ENCODE measurements at regions not wholly inside any gene's neighbourhood (a gene's known extent, or its start where the extent isn't known, plus 50 kb on each side); places are given as distances from the start of the nearest gene placed in this dataset.
A peak's percentile ranks its signal among the peaks of the same experiment; 100 is the strongest.

DNA sequence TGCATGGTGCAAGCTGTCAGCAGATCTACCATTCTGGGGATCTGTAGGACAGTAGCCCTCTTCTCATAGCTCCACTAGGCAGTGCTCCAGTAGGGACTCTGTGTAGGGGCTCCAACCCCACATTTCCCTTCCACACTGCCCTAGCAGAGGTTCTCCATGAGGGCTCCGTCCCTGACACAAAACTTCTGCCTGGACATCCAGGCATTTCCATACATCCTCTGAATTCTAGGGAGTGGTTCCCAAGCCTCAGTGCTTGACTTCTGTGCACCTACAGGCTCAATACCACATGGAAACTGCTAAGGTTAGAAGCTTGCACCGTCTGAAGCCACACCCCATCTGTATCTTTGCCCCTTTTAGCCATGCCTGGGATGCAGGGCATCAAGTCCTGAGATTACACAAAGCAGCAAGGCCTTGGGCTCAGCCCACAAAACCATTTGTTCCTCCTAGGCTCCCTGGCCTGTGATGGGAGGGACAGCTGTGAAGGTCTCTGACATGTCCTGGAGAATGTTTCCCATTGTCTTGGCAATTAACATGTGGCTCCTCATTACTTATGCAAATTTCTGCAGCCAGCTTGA lies 117.0 kb upstream of the NFIA start:
- 92% methylated on average over 2 of the region's 2 CpGs for WGBS (ENCODE audit: insufficient coverage)
- H3K27me3 ChIP-seq (replicated peaks in 2 of 5; ENCODE audit: control insufficient read depth in 4 of 5, insufficient read depth in 5 of 5, low read length in 4 of 5) = no peaks in the 10 kb centered on the region
- DNase-seq = peak in 1 of 3 donors; percentile 22
- peaks cover 0 to 19% (median 12%) of the 10 kb centered on the region in 5 experiments for H3K9me3 ChIP-seq (ENCODE audit: control extremely low read depth in 1 of 5, control insufficient read depth in 4 of 5, insufficient read depth in 2 of 5, low read depth in 1 of 5, low read length in 4 of 5)
- CTCF ChIA-PET = interaction anchor here (1.0 to 2.3 kb wide), 2 partner anchors 10 to 14 kb away, joined by 3 to 6 read pairs; no protein-coding TSS in a partner anchor
- POLR2A ChIA-PET = no interaction called here
- no peak overlapping the region for H3K4me3 ChIP-seq (ENCODE audit: control insufficient read depth in 1 of 7, extremely low read depth in 1 of 7, insufficient read depth in 4 of 7, low read depth in 2 of 7, low read length in 6 of 7)
- peaks cover 0 to 23% (median 13%) of the 10 kb centered on the region in 4 experiments for H3K4me1 ChIP-seq (ENCODE audit: control extremely low read depth in 1 of 4, control insufficient read depth in 4 of 4, insufficient read depth in 4 of 4, low read length in 3 of 4)
- H3K27ac ChIP-seq (ENCODE audit: insufficient read depth in 1 of 2, low read depth in 1 of 2, low read length in 2 of 2, poor library complexity in 1 of 2, severe bottlenecking in 2 of 2) = no peak overlapping the region
- H3K36me3 ChIP-seq (ENCODE audit: control insufficient read depth in 4 of 4, insufficient read depth in 4 of 4, low read length in 3 of 4) = no peaks in the 10 kb centered on the region

DNA sequence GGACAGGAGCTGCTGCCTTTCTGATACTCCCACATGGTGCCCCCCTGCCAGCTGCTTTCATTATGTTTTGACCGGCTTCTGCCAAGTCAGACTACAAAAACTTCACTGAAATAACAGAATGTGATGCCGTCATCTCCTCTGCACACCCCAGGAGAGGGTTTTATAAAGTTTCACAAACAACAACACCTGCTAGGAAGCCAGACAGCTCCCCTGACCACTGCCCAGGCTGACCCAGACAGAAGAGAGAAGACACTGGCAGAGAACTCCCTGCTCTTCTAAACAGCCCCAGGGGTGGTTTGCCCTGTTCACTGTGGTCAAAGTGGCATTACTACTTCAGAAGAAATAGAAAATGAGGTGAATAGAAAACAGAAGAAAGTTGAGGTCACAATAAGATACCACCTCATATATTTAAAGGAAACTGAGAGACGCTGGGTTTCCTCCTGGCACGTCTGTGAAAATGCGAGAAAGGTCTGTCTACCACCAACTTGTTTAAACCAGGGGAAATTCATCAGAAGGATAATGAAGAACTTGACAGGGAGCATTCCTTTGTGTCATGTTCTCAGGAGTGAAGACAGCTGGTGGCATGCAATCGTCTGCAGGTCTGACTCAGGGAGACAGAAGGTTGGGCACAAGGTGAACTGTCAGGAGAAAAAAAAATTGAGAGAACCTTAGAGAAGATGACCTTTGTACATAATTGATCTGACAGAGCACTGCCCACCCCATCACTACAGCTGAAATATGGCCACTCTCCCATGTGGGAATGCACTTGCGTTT lies 119.0 kb upstream of the NFIA start:
- no peak overlapping the region for H3K4me3 ChIP-seq (ENCODE audit: control insufficient read depth in 1 of 7, extremely low read depth in 1 of 7, insufficient read depth in 4 of 7, low read depth in 2 of 7, low read length in 6 of 7)
- H3K36me3 ChIP-seq (ENCODE audit: control insufficient read depth in 4 of 4, insufficient read depth in 4 of 4, low read length in 3 of 4) = no peaks in the 10 kb centered on the region
- ChIA-PET POLR2A (no interaction called here), CTCF (interaction anchor here (0.8 to 2.3 kb wide), 3 partner anchors 13 to 16 kb away, joined by 3 to 6 read pairs (median 3); no protein-coding TSS in a partner anchor)
- no peak for DNase-seq
- no peak overlapping the region for H3K27ac ChIP-seq (ENCODE audit: insufficient read depth in 1 of 2, low read depth in 1 of 2, low read length in 2 of 2, poor library complexity in 1 of 2, severe bottlenecking in 2 of 2)
- peaks cover under 1 to 23% (median 13%) of the 10 kb centered on the region in 4 experiments for H3K4me1 ChIP-seq (ENCODE audit: control extremely low read depth in 1 of 4, control insufficient read depth in 4 of 4, insufficient read depth in 4 of 4, low read length in 3 of 4)
- 96% methylated on average over 4 of the region's 7 CpGs for WGBS (ENCODE audit: insufficient coverage)
- no peaks in the 10 kb centered on the region for H3K27me3 ChIP-seq (replicated peaks in 2 of 5; ENCODE audit: control insufficient read depth in 4 of 5, insufficient read depth in 5 of 5, low read length in 4 of 5)
- H3K9me3 ChIP-seq (ENCODE audit: control extremely low read depth in 1 of 5, control insufficient read depth in 4 of 5, insufficient read depth in 2 of 5, low read depth in 1 of 5, low read length in 4 of 5) = peaks cover 0 to 19% (median 12%) of the 10 kb centered on the region in 5 experiments

DNA sequence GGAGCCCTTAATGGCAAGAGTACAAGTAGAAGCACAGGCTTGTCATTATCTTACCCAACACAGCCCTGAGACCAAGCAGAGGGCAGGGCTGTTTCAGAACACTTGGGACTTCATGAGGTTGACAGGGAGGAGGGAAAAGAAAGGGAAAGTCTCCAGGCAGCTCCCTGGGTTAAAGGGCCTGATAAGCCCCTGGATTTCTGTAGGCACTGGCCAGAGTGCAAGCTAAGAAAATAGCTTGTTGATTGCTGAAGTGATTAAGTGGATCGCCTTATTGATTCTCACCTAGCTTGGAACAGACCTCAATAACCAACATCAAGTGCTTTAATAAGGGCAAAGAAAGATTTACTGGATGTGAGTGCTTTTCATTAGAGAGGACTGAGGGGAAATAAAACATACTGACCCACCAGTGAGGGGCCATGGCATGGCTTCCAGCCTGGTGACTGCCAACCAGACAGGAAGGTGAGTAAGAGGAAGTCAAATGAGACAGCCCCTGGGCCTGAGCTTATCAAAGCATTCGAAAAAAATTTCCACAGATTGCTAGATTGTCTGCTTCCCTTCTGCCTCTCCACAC lies 121.4 kb upstream of the NFIA start:
- POLR2A ChIA-PET = interaction anchor here (1.0 kb wide), 1 partner anchor 129 kb away, joined by 4 read pairs; no protein-coding TSS in a partner anchor
- Histone ChIP-seq H3K9me3 (ENCODE audit: control extremely low read depth in 1 of 5, control insufficient read depth in 4 of 5, insufficient read depth in 2 of 5, low read depth in 1 of 5, low read length in 4 of 5) (peaks cover 0 to 15% (median 10%) of the 10 kb centered on the region in 5 experiments), H3K27ac (ENCODE audit: insufficient read depth in 1 of 2, low read depth in 1 of 2, low read length in 2 of 2, poor library complexity in 1 of 2, severe bottlenecking in 2 of 2) (peak overlapping the region in 1 of 2 experiments; percentile 26), H3K27me3 (replicated peaks in 2 of 5; ENCODE audit: control insufficient read depth in 4 of 5, insufficient read depth in 5 of 5, low read length in 4 of 5) (no peaks in the 10 kb centered on the region), H3K36me3 (ENCODE audit: control insufficient read depth in 4 of 4, insufficient read depth in 4 of 4, low read length in 3 of 4) (no peaks in the 10 kb centered on the region), H3K4me1 (ENCODE audit: control extremely low read depth in 1 of 4, control insufficient read depth in 4 of 4, insufficient read depth in 4 of 4, low read length in 3 of 4) (peaks cover 7 to 39% (median 22%) of the 10 kb centered on the region in 4 experiments), H3K4me3 (ENCODE audit: control insufficient read depth in 1 of 7, extremely low read depth in 1 of 7, insufficient read depth in 4 of 7, low read depth in 2 of 7, low read length in 6 of 7) (peak overlapping the region in 1 of 7 experiments; percentile 22)
- 0% methylated on average over 1 of the region's 2 CpGs for WGBS (ENCODE audit: insufficient coverage)
- CTCF ChIA-PET = interaction anchor here (0.9 to 2.6 kb wide), 3 partner anchors 12 to 24 kb away, joined by 3 to 12 read pairs (median 5); no protein-coding TSS in a partner anchor
- peak; percentile 35 to 84 (median 65) for DNase-seq

DNA sequence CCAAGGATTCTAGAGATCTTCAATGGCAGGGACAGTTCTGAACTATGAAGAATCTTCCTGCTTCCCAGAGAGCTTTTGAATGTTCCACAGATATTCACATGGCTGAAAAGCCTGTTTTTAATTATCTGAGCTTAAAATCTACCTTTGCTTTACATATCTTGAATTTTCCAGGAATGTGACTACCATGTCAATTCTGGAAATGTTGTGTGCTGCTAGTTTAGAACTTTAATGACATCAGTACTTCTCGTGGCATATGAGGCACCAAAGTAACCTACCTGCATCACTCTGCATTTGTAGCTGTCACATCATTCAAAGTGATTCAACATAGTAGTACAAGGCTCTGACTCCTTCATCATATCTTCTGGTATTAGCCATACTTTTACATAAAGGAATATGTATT lies 122.7 kb upstream of the NFIA start:
- Histone ChIP-seq H3K27ac (ENCODE audit: insufficient read depth in 1 of 2, low read depth in 1 of 2, low read length in 2 of 2, poor library complexity in 1 of 2, severe bottlenecking in 2 of 2) (no peak overlapping the region), H3K36me3 (ENCODE audit: control insufficient read depth in 4 of 4, insufficient read depth in 4 of 4, low read length in 3 of 4) (no peaks in the 10 kb centered on the region), H3K27me3 (replicated peaks in 2 of 5; ENCODE audit: control insufficient read depth in 4 of 5, insufficient read depth in 5 of 5, low read length in 4 of 5) (no peaks in the 10 kb centered on the region), H3K9me3 (ENCODE audit: control extremely low read depth in 1 of 5, control insufficient read depth in 4 of 5, insufficient read depth in 2 of 5, low read depth in 1 of 5, low read length in 4 of 5) (peaks cover 0 to 8% (median 3%) of the 10 kb centered on the region in 5 experiments), H3K4me1 (ENCODE audit: control extremely low read depth in 1 of 4, control insufficient read depth in 4 of 4, insufficient read depth in 4 of 4, low read length in 3 of 4) (peaks cover 7 to 39% (median 22%) of the 10 kb centered on the region in 4 experiments), H3K4me3 (ENCODE audit: control insufficient read depth in 1 of 7, extremely low read depth in 1 of 7, insufficient read depth in 4 of 7, low read depth in 2 of 7, low read length in 6 of 7) (no peak overlapping the region)
- POLR2A ChIA-PET = no interaction called here
- DNase-seq = no peak
- CTCF ChIA-PET = interaction anchor here (0.8 to 2.6 kb wide), 6 partner anchors 11 to 111 kb away, joined by 3 to 12 read pairs (median 4); no protein-coding TSS in a partner anchor
- 83% methylated on average over 1 of the region's 1 CpG for WGBS (ENCODE audit: insufficient coverage)

GRCh38 chr1:60958001-60958400 lies 124.4 kb upstream of the NFIA start:
- POLR2A ChIA-PET = no interaction called here

GRCh38 chr1:60956520-60956919 lies 125.8 kb upstream of the NFIA start:
- Histone ChIP-seq H3K4me3 (ENCODE audit: control insufficient read depth in 1 of 7, extremely low read depth in 1 of 7, insufficient read depth in 4 of 7, low read depth in 2 of 7, low read length in 6 of 7) (no peak overlapping the region), H3K27ac (ENCODE audit: insufficient read depth in 1 of 2, low read depth in 1 of 2, low read length in 2 of 2, poor library complexity in 1 of 2, severe bottlenecking in 2 of 2) (no peak overlapping the region), H3K36me3 (ENCODE audit: control insufficient read depth in 4 of 4, insufficient read depth in 4 of 4, low read length in 3 of 4) (no peaks in the 10 kb centered on the region), H3K4me1 (ENCODE audit: control extremely low read depth in 1 of 4, control insufficient read depth in 4 of 4, insufficient read depth in 4 of 4, low read length in 3 of 4) (peaks cover 7 to 26% (median 18%) of the 10 kb centered on the region in 4 experiments), H3K27me3 (replicated peaks in 2 of 5; ENCODE audit: control insufficient read depth in 4 of 5, insufficient read depth in 5 of 5, low read length in 4 of 5) (no peaks in the 10 kb centered on the region), H3K9me3 (ENCODE audit: control extremely low read depth in 1 of 5, control insufficient read depth in 4 of 5, insufficient read depth in 2 of 5, low read depth in 1 of 5, low read length in 4 of 5) (peaks cover 0 to 4% (median 0%) of the 10 kb centered on the region in 5 experiments)
- no peak for DNase-seq
- 92% methylated on average over 1 of the region's 3 CpGs for WGBS (ENCODE audit: insufficient coverage)
- ChIA-PET CTCF (interaction anchor here (1.1 to 1.4 kb wide), 3 partner anchors 12 to 124 kb away, joined by 3 to 4 read pairs (median 3); no protein-coding TSS in a partner anchor), POLR2A (no interaction called here)

More at GRCh38 chr1:60958001-60958400, 124.4 kb upstream of the NFIA start:
- H3K36me3 ChIP-seq (ENCODE audit: control insufficient read depth in 4 of 4, insufficient read depth in 4 of 4, low read length in 3 of 4) = no peaks in the 10 kb centered on the region
- H3K4me3 ChIP-seq (ENCODE audit: control insufficient read depth in 1 of 7, extremely low read depth in 1 of 7, insufficient read depth in 4 of 7, low read depth in 2 of 7, low read length in 6 of 7) = no peak overlapping the region
- H3K27ac ChIP-seq (ENCODE audit: insufficient read depth in 1 of 2, low read depth in 1 of 2, low read length in 2 of 2, poor library complexity in 1 of 2, severe bottlenecking in 2 of 2) = no peak overlapping the region
- H3K9me3 ChIP-seq (ENCODE audit: control extremely low read depth in 1 of 5, control insufficient read depth in 4 of 5, insufficient read depth in 2 of 5, low read depth in 1 of 5, low read length in 4 of 5) = peaks cover 0 to 4% (median 0%) of the 10 kb centered on the region in 5 experiments
- CTCF ChIA-PET = interaction anchor here (1.4 kb wide), 1 partner anchor 125 kb away, joined by 3 read pairs; no protein-coding TSS in a partner anchor
- H3K4me1 ChIP-seq (ENCODE audit: control extremely low read depth in 1 of 4, control insufficient read depth in 4 of 4, insufficient read depth in 4 of 4, low read length in 3 of 4) = peaks cover 7 to 32% (median 22%) of the 10 kb centered on the region in 4 experiments
- no peaks in the 10 kb centered on the region for H3K27me3 ChIP-seq (replicated peaks in 2 of 5; ENCODE audit: control insufficient read depth in 4 of 5, insufficient read depth in 5 of 5, low read length in 4 of 5)
- DNase-seq = peak in 2 of 3 donors; percentile 48 to 64
- WGBS (ENCODE audit: insufficient coverage) = 11% methylated on average over 3 of the region's 3 CpGs
